T-helper 17 cell (primary cell): ENCODE measurements at regions not wholly inside any gene's neighbourhood (a gene's known extent, or its start where the extent isn't known, plus 50 kb on each side); places are given as distances from the start of the nearest gene placed in this dataset.
"Not testable (repeated sequence)": the region's sequence is repeated elsewhere in the genome, so short reads cannot be mapped to it uniquely, and the experiment has no call there.

ENCODE experiments used
- ATAC-seq: fragments of 150-1000 bp; cut with Tn5 transposase; 2 replicates; pipeline ENCODE4 v1.10.0; 2021; ENCODE audit warnings: mild to moderate bottlenecking, moderate library complexity
- DNase-seq, 3 donors: peaks; one replicate each; pipeline versions ENCODE4 v3.0.0 to v3.0.0-alpha.2; 2020 to 2021
- H3K9me3 ChIP-seq: one replicate; pipeline ENCODE4 v1.7.0; 2013; ENCODE audit warnings: low read length, mild to moderate bottlenecking; ENCODE audit not compliant: control insufficient read depth, poor library complexity, severe bottlenecking
- H3K27ac Mint-ChIP-seq: one replicate; pipeline ENCODE4 v1.8.0; 2022; ENCODE audit warnings: mild to moderate bottlenecking, moderate library complexity, mixed read lengths
- H3K27me3 Mint-ChIP-seq: one replicate; pipeline ENCODE4 v1.8.0; 2022; ENCODE audit warnings: mixed read lengths
- H3K36me3 Mint-ChIP-seq: one replicate; pipeline ENCODE4 v1.8.0; 2022; ENCODE audit warnings: low read depth, mixed read lengths
- H3K4me1 Mint-ChIP-seq: one replicate; pipeline ENCODE4 v1.8.0; 2022; ENCODE audit warnings: mild to moderate bottlenecking, mixed read lengths
- H3K4me3 Mint-ChIP-seq: one replicate; pipeline ENCODE4 v1.8.0; 2022; ENCODE audit warnings: mild to moderate bottlenecking, moderate library complexity, mixed read lengths

GRCh38 chr4:126766241-126766640 lies 866.5 kb upstream of the INTU start:
- Mint-ChIP-seq H3K4me3 (no peak overlapping the region), H3K27me3 (no peaks in the 10 kb centered on the region), H3K4me1 (no peaks in the 10 kb centered on the region), H3K27ac (no peak overlapping the region), H3K36me3 (no peaks in the 10 kb centered on the region)
- no peak for ATAC-seq
- no peak for DNase-seq
- H3K9me3 ChIP-seq = no peaks in the 10 kb centered on the region

- ATAC-seq (no peak), DNase-seq (no peak)
- Mint-ChIP-seq H3K27me3 (no peaks in the 10 kb centered on the region), H3K27ac (no peak overlapping the region), H3K36me3 (no peaks in the 10 kb centered on the region), H3K4me1 (no peaks in the 10 kb centered on the region), H3K4me3 (no peak overlapping the region)
- H3K9me3 ChIP-seq = no peaks in the 10 kb centered on the region
Observed at GRCh38 chr4:126768338-126768737, 864.4 kb upstream of the INTU start.

- ATAC-seq, H3K4me1 Mint-ChIP-seq, H3K4me3 Mint-ChIP-seq, H3K36me3 Mint-ChIP-seq, H3K27me3 Mint-ChIP-seq, H3K27ac Mint-ChIP-seq, DNase-seq, H3K9me3 ChIP-seq: not testable (repeated sequence)
Observed at GRCh38 chr4:126770811-126771553, 861.8 kb upstream of the INTU start.

- H3K27ac Mint-ChIP-seq, DNase-seq, H3K4me3 Mint-ChIP-seq, H3K4me1 Mint-ChIP-seq, H3K9me3 ChIP-seq, H3K27me3 Mint-ChIP-seq, ATAC-seq, H3K36me3 Mint-ChIP-seq: not testable (repeated sequence)
Observed at GRCh38 chr4:126771618-126772017, 861.1 kb upstream of the INTU start.

- Mint-ChIP-seq H3K27ac (no peak overlapping the region), H3K4me3 (no peak overlapping the region), H3K4me1 (no peaks in the 10 kb centered on the region), H3K27me3 (no peaks in the 10 kb centered on the region), H3K36me3 (no peaks in the 10 kb centered on the region)
- DNase-seq = no peak
- H3K9me3 ChIP-seq = no peaks in the 10 kb centered on the region
- ATAC-seq = no peak
Observed at GRCh38 chr4:126772662-126773061, 860.1 kb upstream of the INTU start.

GRCh38 chr4:126775485-126776106 lies 857.2 kb upstream of the INTU start:
- DNase-seq (no peak), ATAC-seq (no peak)
- no peaks in the 10 kb centered on the region for H3K27me3 Mint-ChIP-seq
- no peak overlapping the region for H3K4me3 Mint-ChIP-seq
- no peaks in the 10 kb centered on the region for H3K36me3 Mint-ChIP-seq
- H3K9me3 ChIP-seq = no peaks in the 10 kb centered on the region
- no peak overlapping the region for H3K27ac Mint-ChIP-seq
- H3K4me1 Mint-ChIP-seq = no peaks in the 10 kb centered on the region

- H3K9me3 ChIP-seq = no peaks in the 10 kb centered on the region
- DNase-seq = no peak
- no peaks in the 10 kb centered on the region for H3K36me3 Mint-ChIP-seq
- no peaks in the 10 kb centered on the region for H3K27me3 Mint-ChIP-seq
- no peak for ATAC-seq
- no peaks in the 10 kb centered on the region for H3K4me1 Mint-ChIP-seq
- H3K4me3 Mint-ChIP-seq = no peak overlapping the region
- H3K27ac Mint-ChIP-seq = no peak overlapping the region
Observed at GRCh38 chr4:126776361-126776760, 856.4 kb upstream of the INTU start.

GRCh38 chr4:126777649-126778048 lies 855.1 kb upstream of the INTU start:
- no peak for ATAC-seq
- Mint-ChIP-seq H3K27me3 (no peaks in the 10 kb centered on the region), H3K36me3 (no peaks in the 10 kb centered on the region), H3K4me3 (no peak overlapping the region), H3K27ac (no peak overlapping the region), H3K4me1 (no peaks in the 10 kb centered on the region)
- no peak for DNase-seq
- no peaks in the 10 kb centered on the region for H3K9me3 ChIP-seq

GRCh38 chr4:126778348-126778747 lies 854.4 kb upstream of the INTU start:
- no peaks in the 10 kb centered on the region for H3K27me3 Mint-ChIP-seq
- ATAC-seq (no peak), DNase-seq (no peak)
- H3K4me1 Mint-ChIP-seq = no peaks in the 10 kb centered on the region
- no peak overlapping the region for H3K27ac Mint-ChIP-seq
- H3K9me3 ChIP-seq = no peaks in the 10 kb centered on the region
- no peak overlapping the region for H3K4me3 Mint-ChIP-seq
- H3K36me3 Mint-ChIP-seq = no peaks in the 10 kb centered on the region

- H3K4me1 Mint-ChIP-seq = no peaks in the 10 kb centered on the region
- DNase-seq (no peak), ATAC-seq (no peak)
- no peak overlapping the region for H3K4me3 Mint-ChIP-seq
- H3K27ac Mint-ChIP-seq = no peak overlapping the region
- no peaks in the 10 kb centered on the region for H3K9me3 ChIP-seq
- no peaks in the 10 kb centered on the region for H3K27me3 Mint-ChIP-seq
- no peaks in the 10 kb centered on the region for H3K36me3 Mint-ChIP-seq
Observed at GRCh38 chr4:126779001-126779400, 853.8 kb upstream of the INTU start.

GRCh38 chr4:126779436-126780166 lies 853.2 kb upstream of the INTU start:
- DNase-seq (no peak), ATAC-seq (no peak)
- Mint-ChIP-seq H3K4me3 (no peak overlapping the region), H3K4me1 (no peaks in the 10 kb centered on the region), H3K27ac (no peak overlapping the region), H3K27me3 (no peaks in the 10 kb centered on the region), H3K36me3 (no peaks in the 10 kb centered on the region)
- H3K9me3 ChIP-seq = no peaks in the 10 kb centered on the region

- no peaks in the 10 kb centered on the region for H3K4me1 Mint-ChIP-seq
- no peaks in the 10 kb centered on the region for H3K9me3 ChIP-seq
- H3K27ac Mint-ChIP-seq = no peak overlapping the region
- no peaks in the 10 kb centered on the region for H3K27me3 Mint-ChIP-seq
- no peak overlapping the region for H3K4me3 Mint-ChIP-seq
- ATAC-seq = no peak
- no peaks in the 10 kb centered on the region for H3K36me3 Mint-ChIP-seq
- no peak for DNase-seq
Observed at GRCh38 chr4:126783191-126783590, 849.6 kb upstream of the INTU start.

- Mint-ChIP-seq H3K27me3 (no peaks in the 10 kb centered on the region), H3K4me3 (no peak overlapping the region), H3K4me1 (no peaks in the 10 kb centered on the region), H3K27ac (no peak overlapping the region), H3K36me3 (no peaks in the 10 kb centered on the region)
- DNase-seq (no peak), ATAC-seq (no peak)
- H3K9me3 ChIP-seq = no peaks in the 10 kb centered on the region
Observed at GRCh38 chr4:126784966-126785580, 847.7 kb upstream of the INTU start.
